Testis (tissue), 2 donors: ENCODE measurements at regions not wholly inside any gene's neighbourhood (a gene's known extent, or its start where the extent isn't known, plus 50 kb on each side); places are given as distances from the start of the nearest gene placed in this dataset.

ENCODE experiments used
- CTCF ChIP-seq, 3 experiments: fragments of 450-650 bp in 2 of 3; fragments of 200-600 bp in 1 of 3; sonication (generic) in 1 of 3; IDR thresholded peaks; one replicate each; pipeline ENCODE4 v1.5.1; 2016 to 2019; ENCODE audit warnings: antibody characterized with exemption in 3 of 3, mild to moderate bottlenecking in 2 of 3, moderate library complexity in 1 of 3
- POLR2A ChIP-seq: fragments of 450-650 bp; IDR thresholded peaks from one replicate; pipeline ENCODE4 v1.6.1; 2017; ENCODE audit warnings: antibody characterized with exemption, mild to moderate bottlenecking, moderate library complexity

DNA sequence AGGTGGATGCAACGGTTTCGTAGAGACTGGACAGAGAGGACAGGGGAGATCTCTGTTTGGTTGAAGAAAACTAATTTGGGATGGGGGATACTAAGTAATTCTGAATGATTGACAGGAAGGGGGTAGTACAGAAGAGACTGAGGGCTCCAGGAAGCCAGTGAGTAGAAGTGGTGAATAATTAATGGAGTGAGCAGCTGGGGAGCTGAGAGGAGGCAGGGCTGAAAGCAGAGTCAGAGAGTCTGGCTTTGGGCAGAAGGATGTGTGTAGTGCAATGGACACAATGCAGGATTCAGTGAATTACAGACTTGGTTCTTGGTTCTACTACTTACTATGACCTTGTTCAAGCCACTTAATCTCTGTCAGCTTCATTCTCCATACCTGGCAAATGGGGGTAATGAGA, 161.7 kb downstream of the RBMX2 start:
- TF ChIP-seq CTCF (IDR thresholded peaks at IDR 0.05): no peak
- TF ChIP-seq POLR2A: no peak
